GM18858 (cell line): ENCODE measurements at regions not wholly inside any gene's neighbourhood (a gene's known extent, or its start where the extent isn't known, plus 50 kb on each side); places are given as distances from the start of the nearest gene placed in this dataset.
"Not testable (repeated sequence)": the region's sequence is repeated elsewhere in the genome, so short reads cannot be mapped to it uniquely, and the experiment has no call there.

Source experiments
- ATAC-seq: cut with Tn5 transposase; IDR thresholded peaks from one replicate; pipeline ENCODE4 v1.9.1; 2021; ENCODE audit not compliant: unreplicated experiment

- ATAC-seq: not testable (repeated sequence)
Measured at GRCh38 chr7:32816409-32816948, 75.1 kb downstream of the KBTBD2 start.

GRCh38 chr7:32814779-32815178, 76.8 kb downstream of the KBTBD2 start:
- ATAC-seq: not testable (repeated sequence)

- ATAC-seq: no peak
Measured at GRCh38 chr7:32809871-32810270, 81.7 kb downstream of the KBTBD2 start.

GRCh38 chr7:32809347-32809746, 82.2 kb downstream of the KBTBD2 start:
- ATAC-seq: no peak

- ATAC-seq: no peak
Measured at GRCh38 chr7:32803406-32804141, 88.0 kb downstream of the KBTBD2 start.

GRCh38 chr7:32802305-32802910, 89.2 kb downstream of the KBTBD2 start:
- ATAC-seq: no peak

GRCh38 chr7:32793053-32793452, 98.5 kb downstream of the KBTBD2 start:
- not testable (repeated sequence) for ATAC-seq

GRCh38 chr7:32790766-32791430, 100.7 kb downstream of the KBTBD2 start:
- not testable (repeated sequence) for ATAC-seq

GRCh38 chr7:32789266-32789665, 102.3 kb downstream of the KBTBD2 start:
- not testable (repeated sequence) for ATAC-seq

GRCh38 chr7:32788174-32788573, 103.4 kb downstream of the KBTBD2 start:
- ATAC-seq: not testable (repeated sequence)

GRCh38 chr7:32785365-32785944, 106.1 kb downstream of the KBTBD2 start:
- ATAC-seq: not testable (repeated sequence)

- ATAC-seq: not testable (repeated sequence)
Measured at GRCh38 chr7:32779895-32780294, 111.7 kb downstream of the KBTBD2 start.

- ATAC-seq: no peak
Measured at GRCh38 chr7:32779167-32779566, 112.4 kb downstream of the KBTBD2 start.

- not testable (repeated sequence) for ATAC-seq
Measured at GRCh38 chr7:32777041-32777666, 114.4 kb downstream of the KBTBD2 start.

GRCh38 chr7:32776318-32776717, 115.2 kb downstream of the KBTBD2 start:
- ATAC-seq: not testable (repeated sequence)

GRCh38 chr7:32775809-32776208, 115.8 kb downstream of the KBTBD2 start:
- not testable (repeated sequence) for ATAC-seq

- no peak for ATAC-seq
Measured at GRCh38 chr7:32774541-32774951, 117.0 kb downstream of the KBTBD2 start.

- not testable (repeated sequence) for ATAC-seq
Measured at GRCh38 chr7:32768866-32769510, 122.6 kb downstream of the KBTBD2 start.

GRCh38 chr7:32768338-32768737, 123.2 kb downstream of the KBTBD2 start:
- not testable (repeated sequence) for ATAC-seq

GRCh38 chr7:32765649-32766251, 125.8 kb downstream of the KBTBD2 start:
- not testable (repeated sequence) for ATAC-seq
